H1 (cell line): ENCODE measurements at regions not wholly inside any gene's neighbourhood (a gene's known extent, or its start where the extent isn't known, plus 50 kb on each side); places are given as distances from the start of the nearest gene placed in this dataset.

ENCODE experiments used
- CEBPB ChIP-seq: IDR thresholded peaks from 2 replicates; pipeline ENCODE4 v1.6.1; 2012; ENCODE audit warnings: low read depth, low read length
- CHD2 ChIP-seq: IDR thresholded peaks from 2 replicates; pipeline ENCODE4 v1.6.1; 2012; ENCODE audit warnings: low read length, improper control_type of control experiment
- CHD7 ChIP-seq: fragments of 300-600 bp; sonication (generic); IDR thresholded peaks from 2 replicates; pipeline ENCODE4 v1.7.1; 2012; ENCODE audit warnings: low read length, moderate library complexity, mild to moderate bottlenecking, inconsistent platforms; ENCODE audit not compliant: insufficient replicate concordance
- PHF8 ChIP-seq: fragments of 200-600 bp; sonication (generic); conservative IDR thresholded peaks from 2 replicates; pipeline ENCODE4 v1.7.1; 2012; ENCODE audit warnings: low read depth, mild to moderate bottlenecking, inconsistent platforms, low read length, moderate library complexity
- POLR2AphosphoS5 ChIP-seq: IDR thresholded peaks from 2 replicates; pipeline ENCODE4 v1.6.1; 2011; ENCODE audit warnings: low read depth, low read length
- RXRA ChIP-seq: IDR thresholded peaks from 2 replicates; pipeline ENCODE4 v1.6.1; 2011; ENCODE audit warnings: low read depth, mild to moderate bottlenecking, low read length, moderate library complexity; ENCODE audit not compliant: insufficient read depth
- SAP30 ChIP-seq: fragments of 300-600 bp; sonication (generic); IDR thresholded peaks from 2 replicates; pipeline ENCODE4 v1.7.1; 2012; ENCODE audit warnings: low read length, moderate library complexity, mild to moderate bottlenecking, inconsistent platforms; ENCODE audit not compliant: insufficient read depth, insufficient replicate concordance
- SP2 ChIP-seq: IDR thresholded peaks from 2 replicates; pipeline ENCODE4 v1.6.1; 2012; ENCODE audit warnings: mild to moderate bottlenecking, low read length, inconsistent platforms
- SP4 ChIP-seq: IDR thresholded peaks from 2 replicates; pipeline ENCODE4 v1.6.1; 2012; ENCODE audit warnings: low read length, inconsistent platforms
- YY1 ChIP-seq: IDR thresholded peaks from 2 replicates; pipeline ENCODE4 v1.6.1; 2011; ENCODE audit warnings: low read depth, mild to moderate bottlenecking, low read length
- TF ChIP-seq, protein P1 (sequence below): IDR thresholded peaks from 2 replicates; pipeline ENCODE4 v1.6.1; 2011; ENCODE audit warnings: low read length, improper control_type of control experiment

- TF ChIP-seq CHD7 (no peak), CEBPB (no peak), PHF8 (no peak), SP4 (no peak), SP2 (no peak), POLR2AphosphoS5 (no peak), CHD2 (no peak), RXRA (no peak), SAP30 (no peak), YY1 (no peak)
- TF ChIP-seq, protein P1, sequence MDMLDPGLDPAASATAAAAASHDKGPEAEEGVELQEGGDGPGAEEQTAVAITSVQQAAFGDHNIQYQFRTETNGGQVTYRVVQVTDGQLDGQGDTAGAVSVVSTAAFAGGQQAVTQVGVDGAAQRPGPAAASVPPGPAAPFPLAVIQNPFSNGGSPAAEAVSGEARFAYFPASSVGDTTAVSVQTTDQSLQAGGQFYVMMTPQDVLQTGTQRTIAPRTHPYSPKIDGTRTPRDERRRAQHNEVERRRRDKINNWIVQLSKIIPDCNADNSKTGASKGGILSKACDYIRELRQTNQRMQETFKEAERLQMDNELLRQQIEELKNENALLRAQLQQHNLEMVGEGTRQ, result no peak
These were observed 127.0 kb upstream of the CASK start (continued) for GRCh38 chrX:42050345-42050744.
